BJ (cell line): ENCODE measurements at regions not wholly inside any gene's neighbourhood (a gene's known extent, or its start where the extent isn't known, plus 50 kb on each side); places are given as distances from the start of the nearest gene placed in this dataset.

Experiments
- CTCF ChIA-PET: fragments of 350-600 bp; formaldehyde crosslinking; extraction: SDS; loops from one replicate; lab custom pipeline; 2021; ENCODE audit warnings: antibody characterized with exemption, inconsistent platforms; lab: Yijun Ruan, JAX
- POLR2A ChIA-PET: fragments of 300-600 bp; sonication (Branson Sonifier 250); formaldehyde crosslinking; extraction: SDS; loops from one replicate; lab custom pipeline; 2021; ENCODE audit warnings: antibody characterized with exemption; lab: Charles Lee
- DNase-seq: peaks from one replicate; pipeline ENCODE4 v3.0.0-alpha.2; 2011; ENCODE audit warnings: low read depth
- H3K27me3 ChIP-seq: 2 replicates; pipeline ENCODE4 v1.6.0; 2011; ENCODE audit warnings: low read length; ENCODE audit not compliant: control insufficient read depth, insufficient read depth
- H3K36me3 ChIP-seq: 2 replicates; pipeline ENCODE4 v1.5.1; 2011; ENCODE audit warnings: low read length; ENCODE audit not compliant: control insufficient read depth, insufficient read depth
- H3K4me3 ChIP-seq: 2 replicates; pipeline ENCODE4 v1.5.1; 2011; ENCODE audit warnings: low read depth, mild to moderate bottlenecking, control low read depth, low read length
- TF ChIP-seq, protein P1 (sequence below): IDR thresholded peaks from 2 replicates; pipeline ENCODE4 v1.5.1; 2011; ENCODE audit warnings: low read depth, mild to moderate bottlenecking, control low read depth, inconsistent platforms, low read length, moderate library complexity; ENCODE audit not compliant: insufficient read depth

DNA sequence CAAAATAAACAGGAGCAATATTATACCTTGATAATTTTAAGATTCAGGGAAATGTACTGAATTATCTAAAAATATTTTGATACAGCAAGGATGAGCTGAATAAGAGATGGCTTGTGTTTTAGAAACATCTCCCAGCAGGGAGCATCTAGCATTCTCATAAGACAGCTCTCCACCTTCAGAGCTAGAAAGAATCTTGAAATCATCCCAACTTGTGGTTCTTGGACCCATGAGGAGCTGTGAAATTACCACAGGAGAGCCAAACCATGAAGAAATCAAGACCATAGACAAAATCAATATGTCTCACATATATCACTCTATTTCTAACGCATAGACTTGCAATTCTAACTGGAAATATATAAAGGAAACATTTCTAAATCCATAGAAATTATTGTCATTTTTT is 210.6 kb upstream of the DKK2 start:
- DNase-seq = no peak
- CTCF ChIA-PET = no interaction called here
- POLR2A ChIA-PET = no interaction called here
- Histone ChIP-seq H3K27me3 (no peaks in the 10 kb centered on the region), H3K4me3 (no peak overlapping the region), H3K36me3 (no peaks in the 10 kb centered on the region)
- TF ChIP-seq, protein P1, sequence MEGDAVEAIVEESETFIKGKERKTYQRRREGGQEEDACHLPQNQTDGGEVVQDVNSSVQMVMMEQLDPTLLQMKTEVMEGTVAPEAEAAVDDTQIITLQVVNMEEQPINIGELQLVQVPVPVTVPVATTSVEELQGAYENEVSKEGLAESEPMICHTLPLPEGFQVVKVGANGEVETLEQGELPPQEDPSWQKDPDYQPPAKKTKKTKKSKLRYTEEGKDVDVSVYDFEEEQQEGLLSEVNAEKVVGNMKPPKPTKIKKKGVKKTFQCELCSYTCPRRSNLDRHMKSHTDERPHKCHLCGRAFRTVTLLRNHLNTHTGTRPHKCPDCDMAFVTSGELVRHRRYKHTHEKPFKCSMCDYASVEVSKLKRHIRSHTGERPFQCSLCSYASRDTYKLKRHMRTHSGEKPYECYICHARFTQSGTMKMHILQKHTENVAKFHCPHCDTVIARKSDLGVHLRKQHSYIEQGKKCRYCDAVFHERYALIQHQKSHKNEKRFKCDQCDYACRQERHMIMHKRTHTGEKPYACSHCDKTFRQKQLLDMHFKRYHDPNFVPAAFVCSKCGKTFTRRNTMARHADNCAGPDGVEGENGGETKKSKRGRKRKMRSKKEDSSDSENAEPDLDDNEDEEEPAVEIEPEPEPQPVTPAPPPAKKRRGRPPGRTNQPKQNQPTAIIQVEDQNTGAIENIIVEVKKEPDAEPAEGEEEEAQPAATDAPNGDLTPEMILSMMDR = no peak

DNA sequence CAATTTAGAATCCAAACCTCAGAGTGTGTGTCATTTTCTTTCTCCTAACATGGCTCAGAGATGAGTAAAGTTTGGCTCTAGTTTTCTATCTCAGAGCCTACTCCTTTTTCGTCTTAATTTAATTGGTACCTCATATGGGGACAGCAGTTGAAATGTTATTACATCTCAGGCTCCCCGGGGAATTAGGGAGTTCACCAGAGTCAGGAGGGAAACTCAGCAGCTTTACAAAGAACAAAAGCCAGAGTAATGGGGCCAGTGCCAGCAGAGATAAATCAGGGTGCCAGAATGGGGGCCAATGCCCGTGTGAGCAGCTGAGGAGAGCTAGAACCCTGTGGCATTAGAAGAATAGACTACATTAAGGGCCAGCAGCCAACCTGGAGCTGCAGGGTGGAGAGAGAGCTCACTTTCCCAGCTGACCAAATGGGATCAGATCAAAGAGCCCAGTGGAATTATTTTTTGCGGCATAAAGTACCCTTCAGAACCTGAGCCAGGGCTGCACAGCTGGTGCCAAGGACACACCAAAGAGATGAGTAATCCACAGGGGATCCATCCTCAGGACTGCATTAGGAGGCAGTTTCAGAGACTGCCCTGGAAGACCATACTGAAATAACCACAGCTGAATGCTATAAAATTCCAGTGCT is 207.1 kb upstream of the DKK2 start:
- CTCF ChIA-PET = no interaction called here
- TF ChIP-seq, protein P1 = no peak
- DNase-seq = no peak
- Histone ChIP-seq H3K27me3 (no peaks in the 10 kb centered on the region), H3K36me3 (no peaks in the 10 kb centered on the region), H3K4me3 (no peak overlapping the region)
- POLR2A ChIA-PET = no interaction called here

DNA sequence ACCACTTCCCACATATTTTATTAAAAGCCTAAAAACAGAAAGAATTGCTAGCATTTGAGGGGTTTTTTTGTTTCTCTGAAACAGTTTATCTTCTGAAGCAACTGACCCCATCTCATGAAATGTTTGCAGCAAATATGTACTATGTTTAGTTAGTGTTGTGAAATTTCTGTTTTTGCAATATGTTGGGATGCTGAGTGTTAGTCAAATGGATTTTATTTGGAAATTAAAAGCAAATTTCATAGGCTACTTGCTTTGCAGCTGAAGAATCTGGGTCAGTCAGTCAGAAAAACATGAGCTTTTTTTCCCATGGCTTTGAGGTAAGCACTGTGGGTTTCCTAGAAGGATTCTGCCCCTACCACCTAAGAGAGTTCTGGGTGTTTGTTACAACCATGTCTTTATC is 184.9 kb upstream of the DKK2 start:
- Histone ChIP-seq H3K4me3 (no peak overlapping the region), H3K36me3 (no peaks in the 10 kb centered on the region), H3K27me3 (no peaks in the 10 kb centered on the region)
- ChIA-PET CTCF (interaction anchor here (0.5 kb wide), 1 partner anchor 955 kb away, joined by 3 read pairs; no protein-coding TSS in a partner anchor), POLR2A (interaction anchor here (0.5 to 0.7 kb wide), 2 partner anchors 40 to 71 kb away, joined by 3 to 27 read pairs; no protein-coding TSS in a partner anchor)
- TF ChIP-seq, protein P1 = no peak
- no peak for DNase-seq

DNA sequence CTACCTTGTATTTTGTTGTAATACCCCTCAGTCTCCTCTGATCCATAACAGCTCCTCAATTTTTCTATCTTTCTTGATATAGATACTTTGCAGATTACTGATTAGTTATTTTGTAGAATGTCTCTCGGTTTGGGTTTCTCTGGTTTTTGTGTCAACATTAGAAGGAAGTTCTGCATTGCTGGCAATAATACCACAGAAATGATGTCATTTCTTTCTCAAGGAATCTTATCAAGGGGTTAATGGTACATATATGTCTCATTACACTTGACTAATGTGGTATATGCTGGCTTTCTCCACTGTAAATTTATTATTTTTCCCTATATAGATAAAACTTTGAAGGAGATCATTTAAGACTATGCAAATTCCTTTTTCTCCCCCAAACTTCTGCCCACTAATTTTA is 183.6 kb upstream of the DKK2 start:
- no peaks in the 10 kb centered on the region for H3K27me3 ChIP-seq
- DNase-seq = no peak
- CTCF ChIA-PET = interaction anchor here (1.5 kb wide), 1 partner anchor 37 kb away, joined by 3 read pairs; no protein-coding TSS in a partner anchor
- H3K4me3 ChIP-seq = no peak overlapping the region
- TF ChIP-seq, protein P1 = no peak
- POLR2A ChIA-PET = no interaction called here
- H3K36me3 ChIP-seq = no peaks in the 10 kb centered on the region

DNA sequence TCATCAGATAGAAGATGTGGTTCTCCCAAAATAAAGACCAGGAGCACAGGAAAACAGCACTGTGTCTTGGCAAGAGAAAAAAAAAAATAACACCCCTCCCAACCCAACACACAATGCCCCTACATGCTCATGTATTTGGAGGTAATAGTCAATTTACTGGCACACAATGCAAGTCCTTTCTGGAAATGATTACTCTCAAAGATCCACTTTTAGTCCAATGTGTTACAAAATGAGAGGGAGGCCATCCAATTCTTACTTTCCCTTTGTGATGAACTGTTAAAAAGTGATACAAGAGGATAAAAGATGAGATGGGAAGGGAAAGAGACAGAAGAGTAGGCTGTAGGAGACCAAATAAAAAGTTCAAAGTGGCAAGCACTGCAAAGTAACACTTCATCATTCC is 180.3 kb upstream of the DKK2 start:
- DNase-seq = no peak
- TF ChIP-seq, protein P1 = no peak

More for the DNA sequence above, 180.3 kb upstream of the DKK2 start:
- CTCF ChIA-PET = no interaction called here
- Histone ChIP-seq H3K4me3 (no peak overlapping the region), H3K27me3 (no peaks in the 10 kb centered on the region), H3K36me3 (no peaks in the 10 kb centered on the region)
- POLR2A ChIA-PET = no interaction called here
